ENCODE measurements at regions not wholly inside any gene's neighbourhood (a gene's known extent, or its start where the extent isn't known, plus 50 kb on each side); places are given as distances from the start of the nearest gene placed in this dataset.

GRCh38 chr7:97450516-97450915, 281.4 kb upstream of the TAC1 start:
- TF ChIP-seq CTCF (IDR thresholded peaks at IDR 0.05; ENCODE audit: low read depth, low read length): no peak
- no peak for TF ChIP-seq POLR2A (IDR thresholded peaks at IDR 0.05; ENCODE audit: extremely low read depth, insufficient read length)

All from NB4 (cell line).